Activated B cell treated with CpG ODN at 0.5 μM for 24 hours (primary cell): ENCODE measurements at regions not wholly inside any gene's neighbourhood (a gene's known extent, or its start where the extent isn't known, plus 50 kb on each side); places are given as distances from the start of the nearest gene placed in this dataset.

ENCODE experiments used
- ATAC-seq: fragments of 200-7000 bp; cut with Tn5 transposase; one replicate; pipeline ENCODE4 v1.10.0; 2021; ENCODE audit warnings: low read depth, mild to moderate bottlenecking, moderate library complexity
- CTCF ChIA-PET: fragments of 350-600 bp; sonication (Branson Sonifier 250); formaldehyde crosslinking; loops from one replicate; lab custom pipeline; 2021; ENCODE audit warnings: antibody characterized with exemption; lab: Charles Lee
- POLR2A ChIA-PET: fragments of 350-600 bp; sonication (Branson Sonifier 250); formaldehyde crosslinking; loops from one replicate; lab custom pipeline; 2021; ENCODE audit warnings: antibody characterized with exemption; lab: Charles Lee
- DNase-seq: peaks from one replicate; pipeline ENCODE4 v3.0.0; 2022
- H3K27ac Mint-ChIP-seq: one replicate; pipeline ENCODE4 v1.8.0; 2020; ENCODE audit warnings: mixed read lengths
- H3K27me3 Mint-ChIP-seq: one replicate; pipeline ENCODE4 v1.8.0; 2021; ENCODE audit warnings: mixed read lengths
- H3K36me3 Mint-ChIP-seq: one replicate; pipeline ENCODE4 v1.8.0; 2021; ENCODE audit warnings: low read depth, mixed read lengths
- H3K4me1 Mint-ChIP-seq: one replicate; pipeline ENCODE4 v1.8.0; 2021; ENCODE audit warnings: mixed read lengths
- H3K4me3 Mint-ChIP-seq: one replicate; pipeline ENCODE4 v1.8.0; 2020; ENCODE audit warnings: mild to moderate bottlenecking, mixed read lengths
- H3K9me3 Mint-ChIP-seq: one replicate; pipeline ENCODE4 v1.8.0; 2020; ENCODE audit warnings: mixed read lengths
- CTCF ChIP-seq: fragments of 200-600 bp; IDR thresholded peaks from one replicate; pipeline ENCODE4 v1.8.0; 2022; ENCODE audit warnings: antibody characterized with exemption, mild to moderate bottlenecking
- intact Hi-C: fragments of 100-400 bp; cut with micrococcal nuclease; formaldehyde crosslinking; loops from one replicate; pipeline ENCODE4 v1.15.1; 2024

GRCh38 chr1:30484668-30485067 is 238.7 kb downstream of the MATN1 start:
- Mint-ChIP-seq H3K36me3 (peaks cover 4% of the 10 kb centered on the region), H3K27me3 (peaks cover 3% of the 10 kb centered on the region), H3K27ac (no peak overlapping the region), H3K4me3 (no peak overlapping the region), H3K9me3 (peaks cover 17% of the 10 kb centered on the region), H3K4me1 (no peaks in the 10 kb centered on the region)
- TF ChIP-seq CTCF, result no peak
- POLR2A ChIA-PET, result no interaction called here
- ATAC-seq (no peak), DNase-seq (no peak)
- intact Hi-C loops, result no loop called here
- CTCF ChIA-PET, result no interaction called here

- Mint-ChIP-seq H3K27me3 (peaks cover 2% of the 10 kb centered on the region), H3K4me3 (no peak overlapping the region), H3K27ac (no peak overlapping the region), H3K4me1 (no peaks in the 10 kb centered on the region), H3K9me3 (peaks cover 17% of the 10 kb centered on the region), H3K36me3 (peaks cover 4% of the 10 kb centered on the region)
- ATAC-seq (no peak), DNase-seq (no peak)
- CTCF ChIA-PET, result no interaction called here
- no peak for TF ChIP-seq CTCF
- POLR2A ChIA-PET, result no interaction called here
- intact Hi-C loops, result no loop called here
Measured at GRCh38 chr1:30479575-30479974, 243.8 kb downstream of the MATN1 start.

GRCh38 chr1:30478799-30479563 is 244.4 kb downstream of the MATN1 start:
- Mint-ChIP-seq H3K27ac (no peak overlapping the region), H3K27me3 (peaks cover 2% of the 10 kb centered on the region), H3K36me3 (peaks cover 4% of the 10 kb centered on the region), H3K4me1 (no peaks in the 10 kb centered on the region), H3K4me3 (no peak overlapping the region), H3K9me3 (peaks cover 17% of the 10 kb centered on the region)
- DNase-seq (no peak), ATAC-seq (no peak)
- ChIA-PET CTCF (no interaction called here), POLR2A (interaction anchor here (0.6 kb wide), 1 partner anchor 279 kb away, joined by 3 read pairs; no protein-coding TSS in a partner anchor)
- TF ChIP-seq CTCF, result no peak
- intact Hi-C loops, result no loop called here

- ATAC-seq (no peak), DNase-seq (no peak)
- no peak for TF ChIP-seq CTCF
- Mint-ChIP-seq H3K27me3 (peaks cover 2% of the 10 kb centered on the region), H3K4me1 (no peaks in the 10 kb centered on the region), H3K36me3 (peaks cover 4% of the 10 kb centered on the region), H3K9me3 (peaks cover 15% of the 10 kb centered on the region), H3K27ac (no peak overlapping the region), H3K4me3 (no peak overlapping the region)
- intact Hi-C loops, result no loop called here
- CTCF ChIA-PET, result no interaction called here
- POLR2A ChIA-PET, result no interaction called here
Measured at GRCh38 chr1:30478283-30478682, 245.1 kb downstream of the MATN1 start.

- POLR2A ChIA-PET, result no interaction called here
Measured at GRCh38 chr1:30477588-30477987, 245.8 kb downstream of the MATN1 start.

More at GRCh38 chr1:30477588-30477987, 245.8 kb downstream of the MATN1 start:
- Mint-ChIP-seq H3K27ac (no peak overlapping the region), H3K4me3 (no peak overlapping the region), H3K36me3 (peaks cover 4% of the 10 kb centered on the region), H3K9me3 (peaks cover 10% of the 10 kb centered on the region), H3K4me1 (no peaks in the 10 kb centered on the region), H3K27me3 (peaks cover 2% of the 10 kb centered on the region)
- no peak for TF ChIP-seq CTCF
- CTCF ChIA-PET, result no interaction called here
- DNase-seq (no peak), ATAC-seq (no peak)
- intact Hi-C loops, result no loop called here
